H1 (cell line): ENCODE measurements at regions not wholly inside any gene's neighbourhood (a gene's known extent, or its start where the extent isn't known, plus 50 kb on each side); places are given as distances from the start of the nearest gene placed in this dataset.

Experiments
- CTCF ChIA-PET: fragments of 300-600 bp; sonication (Branson Sonifier 250); formaldehyde crosslinking; loops from one replicate; lab custom pipeline; 2021; ENCODE audit not compliant: partially characterized antibody; lab: Charles Lee
- POLR2A ChIA-PET: fragments of 300-600 bp; sonication (Branson Sonifier 250); formaldehyde crosslinking; loops from one replicate; lab custom pipeline; 2021; ENCODE audit warnings: inconsistent platforms; ENCODE audit not compliant: partially characterized antibody; lab: Charles Lee
- DNase-seq, 2 experiments: peaks; one replicate each; pipeline versions ENCODE4 v3.0.0 to v3.0.0-alpha.2; 2010 to 2022; ENCODE audit warnings: low spot score in 2 of 2, low read depth in 1 of 2, mixed read lengths in 1 of 2
- FAIRE-seq: peaks from 2 replicates; lab custom pipeline; 2011; peaks lifted over from hg19 to GRCh38; lab: Jason Lieb, UNC
- H2AFZ ChIP-seq: 2 replicates; pipeline ENCODE4 v1.8.1; 2012; ENCODE audit warnings: low read length, inconsistent platforms
- H2AK5ac ChIP-seq: 2 replicates; pipeline ENCODE4 v1.6.1; 2013; ENCODE audit warnings: low read depth, low read length
- H2BK120ac ChIP-seq: replicated peaks from 2 replicates; pipeline ENCODE3; 2013; ENCODE audit warnings: low read depth, low read length, inconsistent platforms
- H2BK12ac ChIP-seq: 2 replicates; pipeline ENCODE4 v1.6.1; 2013; ENCODE audit warnings: low read depth, low read length
- H2BK15ac ChIP-seq: 2 replicates; pipeline ENCODE4 v1.6.1; 2013; ENCODE audit warnings: low read length
- H2BK20ac ChIP-seq: 2 replicates; pipeline ENCODE4 v1.6.1; 2013; ENCODE audit warnings: low read length
- H2BK5ac ChIP-seq: 2 replicates; pipeline ENCODE4 v1.6.1; 2013; ENCODE audit warnings: low read depth, low read length
- H3K14ac ChIP-seq: 2 replicates; pipeline ENCODE4 v1.6.1; 2013; ENCODE audit warnings: inconsistent platforms; ENCODE audit not compliant: insufficient read length
- H3K18ac ChIP-seq: 2 replicates; pipeline ENCODE4 v1.6.1; 2013; ENCODE audit warnings: low read length; ENCODE audit errors: extremely low read depth
- H3K23ac ChIP-seq: 2 replicates; pipeline ENCODE4 v1.6.1; 2013; ENCODE audit warnings: inconsistent platforms; ENCODE audit not compliant: insufficient read length
- H3K23me2 ChIP-seq: 2 replicates; pipeline ENCODE4 v1.6.1; 2013; ENCODE audit warnings: low read depth, low read length
- H3K27ac ChIP-seq: 2 replicates; pipeline ENCODE4 v1.6.1; 2011; ENCODE audit warnings: low read depth, low read length, inconsistent platforms
- H3K27me3 ChIP-seq, 4 experiments: replicated peaks in 1 of 4; 1 replicate in 1 of 4; 2 replicates in 3 of 4; pipeline versions ENCODE4 v1.6.1 to v1.8.1; 2011 to 2013; ENCODE audit warnings: low read length in 3 of 4, mild to moderate bottlenecking in 3 of 4, inconsistent platforms in 2 of 4, mixed read lengths in 2 of 4, moderate library complexity in 1 of 4; ENCODE audit not compliant: control insufficient read depth in 3 of 4, insufficient read depth in 3 of 4; ENCODE audit errors: extremely low read depth in 1 of 4
- H3K36me3 ChIP-seq, 4 experiments: 2 replicates each; pipeline versions ENCODE4 v1.6.1 to v1.8.1; 2011 to 2013; ENCODE audit warnings: mild to moderate bottlenecking in 4 of 4, low read length in 3 of 4, moderate library complexity in 2 of 4, control low read depth in 1 of 4, inconsistent platforms in 1 of 4; ENCODE audit not compliant: insufficient read depth in 4 of 4, control insufficient read depth in 2 of 4
- H3K4ac ChIP-seq: replicated peaks from 2 replicates; pipeline ENCODE3; 2013; ENCODE audit warnings: low read length, low read depth, mixed read lengths, inconsistent platforms; ENCODE audit not compliant: insufficient read length
- H3K4me1 ChIP-seq, 4 experiments: replicated peaks in 1 of 4; 1 replicate in 1 of 4; 2 replicates in 3 of 4; pipeline versions ENCODE4 v1.6.1 to v1.8.1; 2011 to 2013; ENCODE audit warnings: low read length in 3 of 4, inconsistent platforms in 2 of 4, mixed read lengths in 1 of 4; ENCODE audit not compliant: insufficient read depth in 4 of 4, control insufficient read depth in 3 of 4
- H3K4me2 ChIP-seq, 2 experiments: 2 replicates each; pipeline versions ENCODE4 v1.6.1 to v1.8.1; 2011 to 2013; ENCODE audit warnings: low read depth in 2 of 2, low read length in 2 of 2, control low read depth in 1 of 2, inconsistent platforms in 1 of 2, mild to moderate bottlenecking in 1 of 2; ENCODE audit not compliant: insufficient read depth in 1 of 2
- H3K4me3 ChIP-seq, 4 experiments: fragments of 200-600, 300-600 bp in 1 of 4; sonication (generic), shearing (Covaris generic), sonication (Bioruptor Twin) in 1 of 4; 2 replicates each; pipeline versions ENCODE4 v1.5.1 to v1.8.1; 2011 to 2016; ENCODE audit warnings: low read length in 4 of 4, low read depth in 3 of 4, control low read depth in 2 of 4, inconsistent platforms in 2 of 4, mild to moderate bottlenecking in 2 of 4, mixed read lengths in 1 of 4, moderate library complexity in 1 of 4; ENCODE audit not compliant: insufficient read depth in 2 of 4; ENCODE audit errors: extremely low read depth in 1 of 4
- H3K56ac ChIP-seq: replicated peaks from 2 replicates; pipeline ENCODE3; 2013; ENCODE audit warnings: low read depth, mild to moderate bottlenecking, mixed read lengths, low read length, inconsistent platforms; ENCODE audit not compliant: insufficient read length
- H3K79me1 ChIP-seq: 2 replicates; pipeline ENCODE4 v1.6.1; 2013; ENCODE audit warnings: low read depth, low read length, control low read depth
- H3K79me2 ChIP-seq, 2 experiments: 2 replicates each; pipeline versions ENCODE4 v1.6.1 to v1.8.1; 2012 to 2013; ENCODE audit warnings: low read length in 2 of 2, mild to moderate bottlenecking in 2 of 2, inconsistent platforms in 1 of 2; ENCODE audit not compliant: insufficient read depth in 2 of 2, control insufficient read depth in 1 of 2
- H3K9ac ChIP-seq, 4 experiments: replicated peaks in 1 of 4; 1 replicate in 1 of 4; 2 replicates in 3 of 4; pipeline versions ENCODE4 v1.6.1 to v1.8.1; 2011 to 2013; ENCODE audit warnings: low read depth in 3 of 4, low read length in 3 of 4, control low read depth in 2 of 4, mild to moderate bottlenecking in 2 of 4, moderate library complexity in 2 of 4, inconsistent platforms in 1 of 4; ENCODE audit errors: extremely low read depth in 1 of 4
- H3K9me3 ChIP-seq, 2 experiments: 2 replicates each; pipeline versions ENCODE4 v1.6.1 to v1.8.1; 2012 to 2013; ENCODE audit warnings: mild to moderate bottlenecking in 2 of 2, moderate library complexity in 2 of 2, control low read depth in 1 of 2, inconsistent platforms in 1 of 2, low read depth in 1 of 2, low read length in 1 of 2, mixed read lengths in 1 of 2; ENCODE audit not compliant: insufficient read depth in 2 of 2
- H4K20me1 ChIP-seq, 2 experiments: replicated peaks in 1 of 2; 2 replicates each; pipeline versions ENCODE3 to v1.8.1; 2011 to 2013; ENCODE audit warnings: inconsistent platforms in 2 of 2, low read length in 2 of 2, mild to moderate bottlenecking in 1 of 2; ENCODE audit not compliant: insufficient read depth in 2 of 2, control insufficient read depth in 1 of 2
- H4K5ac ChIP-seq: 2 replicates; pipeline ENCODE4 v1.6.1; 2013; ENCODE audit warnings: low read length, low read depth, mixed read lengths, inconsistent platforms; ENCODE audit not compliant: insufficient read length
- H4K8ac ChIP-seq: 2 replicates; pipeline ENCODE4 v1.8.0; 2013; ENCODE audit warnings: mild to moderate bottlenecking, moderate library complexity, low read length, inconsistent platforms; ENCODE audit not compliant: insufficient read depth; ENCODE audit errors: extremely low read depth
- H4K91ac ChIP-seq: replicated peaks from 2 replicates; pipeline ENCODE3; 2013; ENCODE audit warnings: low read length, mixed read lengths, inconsistent platforms; ENCODE audit not compliant: insufficient read length
- FOSL1 ChIP-seq: IDR thresholded peaks from 2 replicates; pipeline ENCODE4 v1.6.1; 2011; ENCODE audit warnings: mild to moderate bottlenecking, low read depth, low read length, moderate library complexity; ENCODE audit not compliant: insufficient read depth
- MAFK ChIP-seq: IDR thresholded peaks from 2 replicates; pipeline ENCODE4 v1.6.1; 2012; ENCODE audit warnings: low read depth, mild to moderate bottlenecking, improper control_type of control experiment, low read length
- RFX5 ChIP-seq: IDR thresholded peaks from 2 replicates; pipeline ENCODE4 v1.6.1; 2011; ENCODE audit warnings: low read depth, low read length, improper control_type of control experiment, borderline replicate concordance
- TBP ChIP-seq: IDR thresholded peaks from 2 replicates; pipeline ENCODE4 v1.6.1; 2011; ENCODE audit warnings: low read depth, low read length, improper control_type of control experiment
- WGBS, 2 experiments: shearing (Covaris generic) in 1 of 2; methylation state at CpG; one replicate each; pipeline versions ENCODE4 v1.1.6 to v1.1.7; 2013 to 2015; ENCODE audit warnings: low lambda C conversion rate in 2 of 2, mixed read lengths in 2 of 2, inconsistent platforms in 1 of 2, low coverage in 1 of 2, missing lambda C conversion rate in 1 of 2; ENCODE audit not compliant: insufficient replicate concordance in 2 of 2, insufficient coverage in 1 of 2, insufficient read length in 1 of 2; ENCODE audit errors: extremely low coverage in 1 of 2, missing lambda C conversion rate in 1 of 2; 5-methylcytosine and 5-hydroxymethylcytosine counted together

- no peaks in the 10 kb centered on the region for H3K79me1 ChIP-seq
- no peaks in the 10 kb centered on the region for H3K36me3 ChIP-seq
- no peaks in the 10 kb centered on the region for H3K23me2 ChIP-seq
- no peak for DNase-seq
- no peak overlapping the region for H2BK20ac ChIP-seq
- H3K9me3 ChIP-seq: no peaks in the 10 kb centered on the region
- no peak overlapping the region for H4K8ac ChIP-seq
- 100% methylated on average over 1 of the region's 1 CpG; no CpG with 5 or more reads in 1 of the 2 experiments for WGBS, 2 experiments
- no peak overlapping the region for H2BK15ac ChIP-seq
- no peak overlapping the region for H3K18ac ChIP-seq
- H3K9ac ChIP-seq: no peak overlapping the region
- H3K27me3 ChIP-seq: no peaks in the 10 kb centered on the region
- H3K4ac ChIP-seq: no peak overlapping the region
- no peak overlapping the region for H3K56ac ChIP-seq
- no peak overlapping the region for H4K5ac ChIP-seq
- no peak overlapping the region for H3K27ac ChIP-seq
- no peak overlapping the region for H3K4me3 ChIP-seq
- H2AK5ac ChIP-seq: no peak overlapping the region
- no peak overlapping the region for H3K14ac ChIP-seq
- no peak overlapping the region for H3K23ac ChIP-seq
- POLR2A ChIA-PET: no interaction called here
- no peak for TF ChIP-seq FOSL1
- TF ChIP-seq RFX5: no peak
- no peak for TF ChIP-seq TBP
- TF ChIP-seq MAFK: no peak
- TF ChIP-seq, all 59 proteins: peak for 0
- Histone ChIP-seq H3K4me2 (no peak overlapping the region), H4K91ac (no peak overlapping the region), H2AFZ (no peak overlapping the region), H4K20me1 (no peaks in the 10 kb centered on the region), H2BK12ac (no peak overlapping the region), H3K79me2 (no peaks in the 10 kb centered on the region), H2BK120ac (no peak overlapping the region), H3K4me1 (no peaks in the 10 kb centered on the region), H2BK5ac (no peak overlapping the region)
- CTCF ChIA-PET: interaction anchor here (1.0 kb wide), 1 partner anchor 30 kb away, joined by 3 read pairs; no protein-coding TSS in a partner anchor
- no peak for FAIRE-seq
These were observed 339.5 kb upstream of the PAPPA start for GRCh38 chr9:115814081-115814480.
